MV-4-11 (cell line): ENCODE measurements at regions not wholly inside any gene's neighbourhood (a gene's known extent, or its start where the extent isn't known, plus 50 kb on each side); places are given as distances from the start of the nearest gene placed in this dataset.
"Not testable (repeated sequence)": the region's sequence is repeated elsewhere in the genome, so short reads cannot be mapped to it uniquely, and the experiment has no call there.

ENCODE experiments used
- DNase-seq: peaks from one replicate; lab custom pipeline; 2025; lab: John Stamatoyannopoulos, UW

GRCh38 chr2:224174990-224175389, 135.9 kb upstream of the SERPINE2 start:
- no peak for DNase-seq

GRCh38 chr2:224174521-224174920, 135.4 kb upstream of the SERPINE2 start:
- no peak for DNase-seq

GRCh38 chr2:224173933-224174332, 134.8 kb upstream of the SERPINE2 start:
- no peak for DNase-seq

- DNase-seq = no peak
Observed at GRCh38 chr2:224173210-224173609, 134.1 kb upstream of the SERPINE2 start.

GRCh38 chr2:224171226-224171625, 132.1 kb upstream of the SERPINE2 start:
- no peak for DNase-seq

GRCh38 chr2:224169847-224170246, 130.8 kb upstream of the SERPINE2 start:
- DNase-seq = no peak

- DNase-seq = not testable (repeated sequence)
Observed at GRCh38 chr2:224167781-224168180, 128.7 kb upstream of the SERPINE2 start.

- no peak for DNase-seq
Observed at GRCh38 chr2:224166654-224167053, 127.6 kb upstream of the SERPINE2 start.

- no peak for DNase-seq
Observed at GRCh38 chr2:224165901-224166319, 126.8 kb upstream of the SERPINE2 start.

GRCh38 chr2:224163566-224164307, 124.7 kb upstream of the SERPINE2 start:
- DNase-seq = no peak

- no peak for DNase-seq
Observed at GRCh38 chr2:224162122-224162521, 123.0 kb upstream of the SERPINE2 start.

GRCh38 chr2:224161712-224162111, 122.6 kb upstream of the SERPINE2 start:
- no peak for DNase-seq

- no peak for DNase-seq
Observed at GRCh38 chr2:224160917-224161316, 121.8 kb upstream of the SERPINE2 start.

- DNase-seq = no peak
Observed at GRCh38 chr2:224159345-224159928, 120.4 kb upstream of the SERPINE2 start.

- no peak for DNase-seq
Observed at GRCh38 chr2:224158831-224159230, 119.7 kb upstream of the SERPINE2 start.

GRCh38 chr2:224158061-224158460, 119.0 kb upstream of the SERPINE2 start:
- DNase-seq = no peak

- no peak for DNase-seq
Observed at GRCh38 chr2:224157655-224158054, 118.6 kb upstream of the SERPINE2 start.

- DNase-seq = no peak
Observed at GRCh38 chr2:224156436-224156835, 117.3 kb upstream of the SERPINE2 start.

GRCh38 chr2:224155896-224156295, 116.8 kb upstream of the SERPINE2 start:
- DNase-seq = no peak

GRCh38 chr2:224155371-224155770, 116.3 kb upstream of the SERPINE2 start:
- DNase-seq = no peak

- no peak for DNase-seq
Observed at GRCh38 chr2:224151680-224152310, 112.7 kb upstream of the SERPINE2 start.

- DNase-seq = no peak
Observed at GRCh38 chr2:224151161-224151560, 112.1 kb upstream of the SERPINE2 start.

GRCh38 chr2:224148058-224148457, 109.0 kb upstream of the SERPINE2 start:
- not testable (repeated sequence) for DNase-seq
